Panc1 (cell line): ENCODE measurements at regions not wholly inside any gene's neighbourhood (a gene's known extent, or its start where the extent isn't known, plus 50 kb on each side); places are given as distances from the start of the nearest gene placed in this dataset.

ENCODE experiments used
- ATAC-seq: fragments of 200-7000 bp; cut with Tn5 transposase; 2 replicates; pipeline ENCODE4 v1.9.1; 2020; ENCODE audit warnings: mild to moderate bottlenecking, moderate library complexity
- BruUV-seq: library from RNA; stranded (reverse); fragments of 400-500 nt; replicated peaks from 2 replicates; lab custom pipeline; 2021; lab: Mats Ljungman, UMichigan
- CTCF ChIA-PET: fragments of 300-600 bp; sonication (Branson Sonifier 250); formaldehyde crosslinking; loops from one replicate; lab custom pipeline; 2022; ENCODE audit warnings: antibody characterized with exemption; lab: Charles Lee
- POLR2A ChIA-PET: fragments of 300-600 bp; sonication (Branson Sonifier 250); formaldehyde crosslinking; loops from one replicate; lab custom pipeline; 2022; ENCODE audit warnings: antibody characterized with exemption; lab: Charles Lee
- DNase-seq: peaks from one replicate; pipeline ENCODE4 v3.0.0-alpha.2; 2010; ENCODE audit warnings: low read depth, low spot score
- H3K27ac ChIP-seq: 2 replicates; pipeline ENCODE4 v1.5.1; 2011; ENCODE audit warnings: mild to moderate bottlenecking, low read length, inconsistent platforms
- H3K27me3 ChIP-seq: fragments of 200-500 bp; sonication (Bioruptor generic); 2 replicates; pipeline ENCODE4 v1.6.0; 2014; ENCODE audit warnings: low read length, inconsistent platforms; ENCODE audit not compliant: control insufficient read depth, insufficient read depth
- H3K36me3 ChIP-seq: fragments of 200-500 bp; sonication (Bioruptor generic); 2 replicates; pipeline ENCODE4 v1.5.1; 2014; ENCODE audit warnings: inconsistent platforms, mild to moderate bottlenecking, low read length, moderate library complexity; ENCODE audit not compliant: control insufficient read depth, insufficient read depth
- H3K4me1 ChIP-seq: 2 replicates; pipeline ENCODE4 v1.5.1; 2011; ENCODE audit warnings: inconsistent platforms, mild to moderate bottlenecking, low read length, moderate library complexity; ENCODE audit not compliant: control insufficient read depth, insufficient read depth
- H3K4me3 ChIP-seq, 2 experiments: 2 replicates each; pipeline ENCODE4 v1.5.1; 2011 to 2012; ENCODE audit warnings: low read depth in 2 of 2, low read length in 2 of 2, mild to moderate bottlenecking in 2 of 2, inconsistent platforms in 1 of 2, moderate library complexity in 1 of 2
- H3K9me3 ChIP-seq: fragments of 200-500 bp; sonication (Bioruptor generic); 2 replicates; pipeline ENCODE4 v1.5.1; 2014; ENCODE audit warnings: low read depth, mild to moderate bottlenecking, inconsistent platforms, low read length, moderate library complexity; ENCODE audit not compliant: control insufficient read depth, insufficient read depth
- CTCF ChIP-seq: fragments of 450-650 bp; IDR thresholded peaks from 2 replicates; pipeline ENCODE4 v1.5.1; 2017; ENCODE audit warnings: mild to moderate bottlenecking
- POLR2AphosphoS5 ChIP-seq: IDR thresholded peaks from 2 replicates; pipeline ENCODE4 v1.6.1; 2012; ENCODE audit warnings: mild to moderate bottlenecking, low read depth, low read length, moderate library complexity
- REST ChIP-seq, 2 experiments: IDR thresholded peaks; 2 replicates each; pipeline ENCODE4 v1.6.1; 2011 to 2012; ENCODE audit warnings: low read depth in 2 of 2, control low read depth in 1 of 2, low read length in 1 of 2, mild to moderate bottlenecking in 1 of 2, moderate library complexity in 1 of 2; ENCODE audit not compliant: insufficient read depth in 1 of 2
- SIN3A ChIP-seq: IDR thresholded peaks from 2 replicates; pipeline ENCODE4 v1.6.1; 2012; ENCODE audit warnings: low read depth, mild to moderate bottlenecking, low read length, moderate library complexity, borderline replicate concordance; ENCODE audit not compliant: insufficient read depth
- TCF7L2 ChIP-seq: IDR thresholded peaks from 2 replicates; pipeline ENCODE4 v1.6.1; 2011; ENCODE audit warnings: mild to moderate bottlenecking, low read depth, low read length, inconsistent platforms
- in situ Hi-C: cut with HindIII; loops from 2 replicates; pipeline ENCODE4 v1.10.0; 2016; ENCODE audit warnings: low sequenced_read_pairs, low pct_unique_long_range_greater_than_20kb
- intact Hi-C: fragments of 100-400 bp; cut with micrococcal nuclease; formaldehyde crosslinking; loops from one replicate; pipeline ENCODE4 v1.10.0; 2022; ENCODE audit not compliant: unreplicated experiment

GRCh38 chr7:68671046-68671445 lies 927.2 kb upstream of the AUTS2 start:
- H3K4me1 ChIP-seq: no peaks in the 10 kb centered on the region
- CTCF ChIA-PET: no interaction called here
- BruUV-seq: no TSS peak
- H3K27ac ChIP-seq: no peak overlapping the region
- POLR2A ChIA-PET: no interaction called here
- ATAC-seq (no peak), DNase-seq (no peak)
- H3K36me3 ChIP-seq: no peaks in the 10 kb centered on the region
- H3K4me3 ChIP-seq: no peak overlapping the region
- H3K9me3 ChIP-seq: no peaks in the 10 kb centered on the region
- no peaks in the 10 kb centered on the region for H3K27me3 ChIP-seq
- in situ Hi-C loops: no loop called here
- TF ChIP-seq SIN3A: no peak
- TF ChIP-seq POLR2AphosphoS5: no peak
- TF ChIP-seq CTCF: no peak
- TF ChIP-seq TCF7L2: no peak
- TF ChIP-seq REST (IDR thresholded peaks at IDR 0.05; ENCODE audit: insufficient read depth in 1 of 2, low read depth in 2 of 2, low read length in 1 of 2): no peak
- intact Hi-C loops: no loop called here

- Histone ChIP-seq H3K4me1 (no peaks in the 10 kb centered on the region), H3K9me3 (no peaks in the 10 kb centered on the region), H3K27me3 (no peaks in the 10 kb centered on the region), H3K4me3 (no peak overlapping the region), H3K27ac (no peak overlapping the region), H3K36me3 (no peaks in the 10 kb centered on the region)
- no peak for ATAC-seq
- no TSS peak for BruUV-seq
- in situ Hi-C loops (no loop called here), intact Hi-C loops (no loop called here)
- no peak for DNase-seq
- no peak for TF ChIP-seq REST (IDR thresholded peaks at IDR 0.05; ENCODE audit: insufficient read depth in 1 of 2, low read depth in 2 of 2, low read length in 1 of 2)
- no peak for TF ChIP-seq TCF7L2
- TF ChIP-seq POLR2AphosphoS5: no peak
- TF ChIP-seq SIN3A: no peak
- TF ChIP-seq CTCF: no peak
- ChIA-PET CTCF (no interaction called here), POLR2A (interaction anchor here (0.6 kb wide), 1 partner anchor 109 kb away, joined by 3 read pairs; no protein-coding TSS in a partner anchor)
Measured at GRCh38 chr7:68671671-68672070, 926.6 kb upstream of the AUTS2 start.
